Keratinocyte (primary cell): ENCODE measurements at regions not wholly inside any gene's neighbourhood (a gene's known extent, or its start where the extent isn't known, plus 50 kb on each side); places are given as distances from the start of the nearest gene placed in this dataset.
"Not testable (repeated sequence)": the region's sequence is repeated elsewhere in the genome, so short reads cannot be mapped to it uniquely, and the experiment has no call there.

Experiments
- DNase-seq: peaks from one replicate; pipeline ENCODE4 v3.0.0-alpha.2; 2011; ENCODE audit warnings: low read depth, missing footprints, low spot score
- FAIRE-seq: peaks from 2 replicates; lab custom pipeline; 2011; peaks lifted over from hg19 to GRCh38; lab: Jason Lieb, UNC
- H2AFZ ChIP-seq: 2 replicates; pipeline ENCODE4 v1.6.0; 2012; ENCODE audit warnings: low read length, control low read depth, inconsistent platforms; ENCODE audit not compliant: control insufficient read depth
- H3K27ac ChIP-seq: 2 replicates; pipeline ENCODE4 v1.5.1; 2011; ENCODE audit warnings: low read length; ENCODE audit not compliant: control insufficient read depth, insufficient read depth
- H3K27me3 ChIP-seq: 3 replicates; pipeline ENCODE4 v1.6.0; 2011; ENCODE audit warnings: low read length; ENCODE audit not compliant: control insufficient read depth, insufficient read depth; ENCODE audit errors: extremely low read depth
- H3K36me3 ChIP-seq, 2 experiments: 2 replicates in 1 of 2; 3 replicates in 1 of 2; pipeline ENCODE4 v1.5.1; 2011; ENCODE audit warnings: low read length in 2 of 2, mild to moderate bottlenecking in 1 of 2; ENCODE audit not compliant: control insufficient read depth in 2 of 2, insufficient read depth in 2 of 2; ENCODE audit errors: extremely low read depth in 1 of 2
- H3K4me1 ChIP-seq: 3 replicates; pipeline ENCODE4 v1.5.1; 2011; ENCODE audit warnings: low read length; ENCODE audit not compliant: control insufficient read depth, insufficient read depth; ENCODE audit errors: extremely low read depth
- H3K4me2 ChIP-seq: 3 replicates; pipeline ENCODE4 v1.6.0; 2011; ENCODE audit warnings: low read depth, low read length; ENCODE audit not compliant: control insufficient read depth, insufficient read depth; ENCODE audit errors: extremely low read depth
- H3K4me3 ChIP-seq, 3 experiments: fragments of 200-600 bp in 1 of 3; sonication (generic) in 1 of 3; 2 replicates in 2 of 3; 3 replicates in 1 of 3; pipeline ENCODE4 v1.5.1; 2011 to 2016; ENCODE audit warnings: low read length in 3 of 3, mild to moderate bottlenecking in 3 of 3, control low read depth in 2 of 3, inconsistent platforms in 1 of 3, low read depth in 1 of 3, mixed read lengths in 1 of 3, mixed run types in 1 of 3, moderate library complexity in 1 of 3; ENCODE audit not compliant: control insufficient read depth in 2 of 3, insufficient read depth in 2 of 3; ENCODE audit errors: extremely low read depth in 1 of 3
- H3K79me2 ChIP-seq: 2 replicates; pipeline ENCODE4 v1.6.0; 2012; ENCODE audit warnings: low read length; ENCODE audit not compliant: control insufficient read depth, insufficient read depth
- H3K9ac ChIP-seq: 3 replicates; pipeline ENCODE4 v1.6.0; 2011; ENCODE audit warnings: low read length; ENCODE audit not compliant: control insufficient read depth, insufficient read depth; ENCODE audit errors: extremely low read depth
- H3K9me1 ChIP-seq: 3 replicates; pipeline ENCODE4 v1.6.0; 2011; ENCODE audit warnings: low read length; ENCODE audit not compliant: control insufficient read depth, insufficient read depth; ENCODE audit errors: extremely low read depth
- H3K9me3 ChIP-seq: 2 replicates; pipeline ENCODE4 v1.5.1; 2012; ENCODE audit warnings: low read depth, low read length; ENCODE audit not compliant: control insufficient read depth
- H4K20me1 ChIP-seq: 3 replicates; pipeline ENCODE4 v1.6.0; 2011; ENCODE audit warnings: low read length; ENCODE audit not compliant: control insufficient read depth, insufficient read depth; ENCODE audit errors: extremely low read depth
- CTCF ChIP-seq, 3 experiments: IDR thresholded peaks in 1 of 3; conservative IDR thresholded peaks in 1 of 3; optimal IDR thresholded peaks in 1 of 3; 2 replicates in 2 of 3; 3 replicates in 1 of 3; pipeline versions ENCODE3 to v1.5.1; 2011; ENCODE audit warnings: low read length in 3 of 3, mild to moderate bottlenecking in 3 of 3, moderate library complexity in 2 of 3, control low read depth in 1 of 3, inconsistent platforms in 1 of 3; ENCODE audit not compliant: insufficient read depth in 2 of 3; ENCODE audit errors: extremely low read depth in 1 of 3
- EZH2 ChIP-seq: IDR thresholded peaks from one replicate; pipeline ENCODE4 v1.6.1; 2012; ENCODE audit warnings: inconsistent platforms, mild to moderate bottlenecking, low read length, moderate library complexity
- dilution Hi-C: fragments of 300-500 bp; cut with MboI; formaldehyde crosslinking; loops from one replicate; pipeline ENCODE4 v1.7.0; 2020; ENCODE audit warnings: low sequenced_read_pairs; ENCODE audit not compliant: extremely low pct_ligation_motif_present

DNA sequence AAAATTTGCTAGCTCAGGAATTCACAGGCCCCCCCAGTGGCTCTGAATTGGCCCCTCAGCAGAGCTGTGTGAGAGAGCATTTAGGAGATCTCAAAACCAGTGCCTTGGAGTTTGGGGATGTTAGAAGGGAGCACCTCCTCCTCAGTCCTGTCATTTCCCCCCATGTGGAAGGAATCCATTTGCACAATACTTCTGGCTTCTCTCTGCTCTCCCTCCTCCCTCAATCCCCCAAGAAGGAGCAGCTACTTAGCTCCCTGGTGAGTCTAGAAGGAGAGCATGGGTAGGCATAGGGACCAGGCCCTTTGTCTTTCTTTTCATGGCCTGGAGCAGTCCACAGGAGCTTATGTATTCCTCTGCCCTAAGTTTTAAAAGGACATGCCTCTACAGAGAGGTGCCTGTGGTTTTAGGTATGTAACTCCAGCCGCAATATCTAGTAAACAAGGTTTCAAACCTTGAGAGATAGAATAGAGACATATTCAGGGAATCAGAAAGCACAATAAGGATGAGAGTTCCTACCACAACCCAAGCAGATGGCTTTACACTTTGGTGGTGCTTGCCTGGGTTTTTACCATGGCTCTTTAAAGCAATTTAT lies 199.4 kb downstream of the FCRL5 start:
- H3K4me2 ChIP-seq: no peak overlapping the region
- H3K9me3 ChIP-seq: no peaks in the 10 kb centered on the region
- dilution Hi-C loops: loop anchor here (25.0 kb wide), 1 partner anchor 134 kb away; no protein-coding TSS in a partner anchor
- H3K27me3 ChIP-seq: peaks cover 8% of the 10 kb centered on the region
- no peaks in the 10 kb centered on the region for H3K36me3 ChIP-seq
- H3K4me1 ChIP-seq: no peaks in the 10 kb centered on the region
- H4K20me1 ChIP-seq: no peaks in the 10 kb centered on the region
- H3K9ac ChIP-seq: no peak overlapping the region
- H2AFZ ChIP-seq: no peak overlapping the region
- no peaks in the 10 kb centered on the region for H3K9me1 ChIP-seq
- no peak for FAIRE-seq
- H3K27ac ChIP-seq: no peak overlapping the region
- TF ChIP-seq EZH2: no peak
- TF ChIP-seq CTCF (optimal IDR thresholded peaks at IDR 0.05 in 1 of 3, IDR thresholded peaks at IDR 0.05 in 1 of 3, conservative IDR thresholded peaks at IDR 0.05 in 1 of 3; ENCODE audit: extremely low read depth in 1 of 3, insufficient read depth in 2 of 3, low read length in 3 of 3): no peak
- no peaks in the 10 kb centered on the region for H3K79me2 ChIP-seq
- no peak for DNase-seq
- H3K4me3 ChIP-seq: no peak overlapping the region

DNA sequence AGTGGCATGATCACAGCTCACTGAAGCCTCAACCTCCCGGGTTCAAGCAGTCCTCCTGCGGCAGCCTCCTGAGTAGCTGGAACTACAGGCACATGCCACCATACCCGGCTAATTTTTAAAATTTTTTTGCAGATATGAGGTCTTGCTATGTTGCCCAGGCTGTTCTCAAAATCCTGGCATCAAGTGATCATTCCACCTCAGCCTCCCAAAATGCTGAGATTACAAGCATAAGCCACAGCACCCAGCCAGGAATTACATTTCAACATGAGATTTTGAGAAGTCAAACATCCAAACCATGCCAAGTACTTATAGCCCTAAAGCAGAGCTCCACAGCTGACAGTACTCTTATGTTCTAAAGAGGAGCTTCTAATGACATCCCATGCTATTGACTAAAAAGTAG lies 200.1 kb downstream of the FCRL5 start:
- Histone ChIP-seq H3K36me3 (no peaks in the 10 kb centered on the region), H3K4me1 (no peaks in the 10 kb centered on the region), H3K79me2 (no peaks in the 10 kb centered on the region), H3K27ac (no peak overlapping the region), H3K9me1 (no peaks in the 10 kb centered on the region), H3K9me3 (no peaks in the 10 kb centered on the region), H3K4me2 (no peak overlapping the region), H4K20me1 (no peaks in the 10 kb centered on the region), H2AFZ (no peak overlapping the region), H3K27me3 (peaks cover 6% of the 10 kb centered on the region), H3K9ac (no peak overlapping the region), H3K4me3 (no peak overlapping the region)
- TF ChIP-seq EZH2 (no peak), CTCF (optimal IDR thresholded peaks at IDR 0.05 in 1 of 3, IDR thresholded peaks at IDR 0.05 in 1 of 3, conservative IDR thresholded peaks at IDR 0.05 in 1 of 3; ENCODE audit: extremely low read depth in 1 of 3, insufficient read depth in 2 of 3, low read length in 3 of 3) (no peak)
- DNase-seq (no peak), FAIRE-seq (no peak)
- dilution Hi-C loops: loop anchor here (25.0 kb wide), 1 partner anchor 135 kb away; no protein-coding TSS in a partner anchor

GRCh38 chr1:157351800-157352199 lies 200.5 kb downstream of the FCRL5 start:
- dilution Hi-C loops: loop anchor here (25.0 kb wide), 1 partner anchor 136 kb away; no protein-coding TSS in a partner anchor
- H3K4me2 ChIP-seq, FAIRE-seq, H3K79me2 ChIP-seq, H3K9me3 ChIP-seq, DNase-seq, H3K4me1 ChIP-seq, H3K9ac ChIP-seq, H3K27me3 ChIP-seq, H4K20me1 ChIP-seq, H3K9me1 ChIP-seq, H3K36me3 ChIP-seq, H2AFZ ChIP-seq, H3K4me3 ChIP-seq, H3K27ac ChIP-seq: not testable (repeated sequence)
